Epithelial cell of esophagus (primary cell): ENCODE measurements at regions not wholly inside any gene's neighbourhood (a gene's known extent, or its start where the extent isn't known, plus 50 kb on each side); places are given as distances from the start of the nearest gene placed in this dataset.

Experiments used
- DNase-seq: peaks from one replicate; pipeline ENCODE4 v3.0.0; 2010; ENCODE audit warnings: low read depth
- H3K4me3 ChIP-seq: 2 replicates; pipeline ENCODE4 v1.5.1; 2011; ENCODE audit warnings: mild to moderate bottlenecking, low read length, control low read depth
- CTCF ChIP-seq: IDR thresholded peaks from 2 replicates; pipeline ENCODE4 v1.5.1; 2011; ENCODE audit warnings: low read depth, mild to moderate bottlenecking, low read length, control low read depth, inconsistent platforms; ENCODE audit not compliant: insufficient read depth; ENCODE audit errors: missing control alignments

GRCh38 chr6:15946701-15947385, 182.0 kb upstream of the MYLIP start:
- no peak for TF ChIP-seq CTCF
- H3K4me3 ChIP-seq, result no peak overlapping the region
- no peak for DNase-seq

GRCh38 chr6:15945593-15946159, 183.2 kb upstream of the MYLIP start:
- no peak overlapping the region for H3K4me3 ChIP-seq
- TF ChIP-seq CTCF, result no peak
- DNase-seq, result peak; percentile 76

- H3K4me3 ChIP-seq, result no peak overlapping the region
- DNase-seq, result no peak
- no peak for TF ChIP-seq CTCF
Measured at GRCh38 chr6:15943423-15943822, 185.5 kb upstream of the MYLIP start.

GRCh38 chr6:15941168-15941567, 187.7 kb upstream of the MYLIP start:
- no peak for DNase-seq
- no peak for TF ChIP-seq CTCF
- H3K4me3 ChIP-seq, result no peak overlapping the region

DNA sequence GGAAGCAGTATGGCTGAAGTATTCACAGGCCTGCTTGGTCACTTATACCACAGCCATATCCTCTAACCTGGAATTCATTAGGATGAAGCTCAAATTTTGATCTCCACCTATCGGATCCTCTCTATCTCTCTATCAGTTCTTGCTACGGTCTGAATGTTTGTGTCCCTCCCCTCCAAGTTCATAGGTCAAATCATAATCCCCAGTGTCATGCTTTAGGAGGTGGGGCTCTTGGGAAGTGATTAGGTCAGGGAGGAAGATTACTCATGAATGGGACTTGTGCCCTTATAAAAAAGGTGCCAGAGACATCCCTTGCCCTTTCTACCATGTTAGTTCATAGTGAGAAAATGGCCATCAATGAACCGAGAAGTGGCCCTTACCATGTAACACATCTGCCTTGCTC, 190.8 kb upstream of the MYLIP start:
- no peak for DNase-seq
- no peak overlapping the region for H3K4me3 ChIP-seq
- no peak for TF ChIP-seq CTCF

DNA sequence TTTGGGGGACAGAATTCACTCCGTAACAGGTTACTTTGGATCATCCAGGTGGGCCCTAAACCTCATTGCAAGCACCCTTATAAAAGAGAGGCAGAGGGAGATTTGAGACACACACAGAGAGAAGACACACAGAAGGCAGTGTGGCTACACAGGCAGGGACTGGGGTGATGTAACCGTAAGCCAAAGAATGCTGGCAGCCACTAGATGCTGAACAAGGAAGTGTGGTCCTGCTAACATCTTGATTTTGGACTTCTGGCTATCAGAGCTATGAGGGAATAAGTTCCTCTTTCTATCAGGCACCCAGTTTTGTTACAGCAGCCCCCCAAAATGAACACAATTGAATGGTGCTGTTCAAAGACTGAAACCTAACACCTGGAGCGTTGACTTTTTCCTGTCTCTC, 191.3 kb upstream of the MYLIP start:
- TF ChIP-seq CTCF, result no peak

DNA sequence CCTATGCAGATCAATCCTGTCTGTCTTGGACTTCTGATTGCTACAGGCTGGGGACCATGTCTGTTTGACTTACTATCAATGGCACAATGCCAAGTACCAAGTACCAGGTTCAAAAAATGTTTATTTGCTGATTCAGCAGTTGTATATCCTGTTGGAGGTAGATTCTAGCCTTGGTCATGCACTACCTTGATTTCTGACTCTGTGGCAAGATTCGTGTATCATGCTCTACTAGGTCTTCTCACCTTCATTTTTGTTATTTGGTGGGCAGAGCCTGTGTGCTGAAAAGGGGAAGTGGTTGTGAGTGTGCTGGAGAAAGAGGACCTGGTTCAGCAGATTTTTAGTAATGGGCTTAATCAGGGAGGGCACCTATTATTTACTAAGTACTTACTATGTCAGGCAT, 192.4 kb upstream of the MYLIP start:
- no peak for TF ChIP-seq CTCF
- DNase-seq, result no peak
- no peak overlapping the region for H3K4me3 ChIP-seq

More for the DNA sequence above, 191.3 kb upstream of the MYLIP start:
- no peak overlapping the region for H3K4me3 ChIP-seq
- no peak for DNase-seq
